RKO (cell line): ENCODE measurements at regions not wholly inside any gene's neighbourhood (a gene's known extent, or its start where the extent isn't known, plus 50 kb on each side); places are given as distances from the start of the nearest gene placed in this dataset.
"Not testable (repeated sequence)": the region's sequence is repeated elsewhere in the genome, so short reads cannot be mapped to it uniquely, and the experiment has no call there.

Experiments
- DNase-seq: peaks from one replicate; pipeline ENCODE4 v3.0.0-alpha.2; 2016; ENCODE audit warnings: low spot score

GRCh38 chr3:153614140-153614539, 452.1 kb downstream of the RAP2B start:
- no peak for DNase-seq

- DNase-seq = no peak
Observed at GRCh38 chr3:153614563-153614962, 452.5 kb downstream of the RAP2B start.

GRCh38 chr3:153615863-153616262, 453.8 kb downstream of the RAP2B start:
- DNase-seq = no peak

GRCh38 chr3:153617463-153617862, 455.4 kb downstream of the RAP2B start:
- no peak for DNase-seq

DNA sequence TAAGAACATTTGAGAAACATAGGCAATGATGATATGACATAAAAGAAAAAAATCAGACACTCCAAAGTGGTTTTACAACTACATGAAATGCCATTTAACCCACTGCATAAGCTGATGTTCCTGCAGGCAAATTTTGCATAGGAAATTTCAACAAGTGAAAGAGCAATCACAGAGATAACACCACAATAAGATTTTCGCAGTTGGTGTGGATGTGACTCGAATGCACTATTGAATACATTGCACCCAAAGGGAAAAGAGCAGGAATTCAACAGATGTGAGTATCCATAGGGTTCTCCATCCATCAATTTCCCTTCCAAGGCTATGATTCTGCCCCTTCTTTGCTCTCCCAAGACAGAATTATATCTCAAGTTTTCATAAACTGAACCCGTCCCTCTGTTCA, 456.1 kb downstream of the RAP2B start:
- DNase-seq = no peak

- DNase-seq = no peak
Observed at GRCh38 chr3:153619268-153619667, 457.2 kb downstream of the RAP2B start.

DNA sequence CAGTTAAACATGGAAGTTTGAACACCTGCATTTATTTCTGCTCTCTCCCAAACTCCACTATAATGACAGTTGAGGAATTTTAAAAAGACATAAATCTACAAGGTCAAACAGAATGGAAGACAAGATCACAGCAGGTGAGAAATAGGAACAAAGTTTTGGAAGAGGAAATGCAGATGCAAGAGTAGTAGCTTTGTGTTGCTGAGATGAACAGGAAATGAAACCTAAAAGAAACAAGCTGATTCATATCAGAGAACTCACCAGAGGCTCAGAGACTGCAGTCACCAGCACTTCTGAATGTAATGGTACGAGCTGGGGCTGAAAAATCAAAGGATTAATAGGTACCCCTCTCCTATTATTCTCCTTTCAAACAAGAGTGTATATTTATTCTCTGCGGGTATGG, 459.9 kb downstream of the RAP2B start:
- DNase-seq = peak; percentile 1

GRCh38 chr3:153623834-153624233, 461.8 kb downstream of the RAP2B start:
- DNase-seq = no peak

DNA sequence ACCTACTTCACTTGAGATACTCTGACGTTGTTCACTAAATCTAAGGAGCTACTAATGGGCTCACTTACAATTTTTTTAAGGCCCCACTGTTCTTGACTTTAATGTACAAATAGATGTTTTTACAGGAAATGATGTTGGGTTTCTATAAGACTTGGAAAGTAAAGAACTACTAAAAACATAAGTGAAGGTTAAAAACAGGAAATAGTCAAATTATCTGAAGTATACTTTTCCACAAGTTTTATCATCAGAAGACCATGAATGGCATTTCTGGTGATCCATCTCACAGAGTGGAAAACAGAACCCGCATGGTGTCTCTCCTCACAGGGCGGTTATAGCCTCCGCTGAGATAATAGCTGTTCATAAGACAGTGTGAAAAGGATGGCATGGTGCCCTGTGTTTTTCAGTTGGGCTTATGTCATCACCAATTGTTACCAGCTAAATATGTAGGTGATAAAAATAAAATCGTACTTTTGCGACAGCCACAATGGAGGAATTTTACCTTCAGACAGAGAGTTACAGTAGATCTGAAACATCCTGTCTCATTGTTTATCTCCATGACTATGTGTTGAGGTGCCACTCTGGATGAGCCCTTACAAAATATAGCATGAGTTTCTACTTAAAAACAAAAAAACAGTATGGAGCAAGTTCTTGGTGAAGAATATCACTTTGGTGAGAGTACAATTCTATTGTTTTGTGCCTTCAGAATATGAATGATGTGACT, 462.4 kb downstream of the RAP2B start:
- DNase-seq = no peak

DNA sequence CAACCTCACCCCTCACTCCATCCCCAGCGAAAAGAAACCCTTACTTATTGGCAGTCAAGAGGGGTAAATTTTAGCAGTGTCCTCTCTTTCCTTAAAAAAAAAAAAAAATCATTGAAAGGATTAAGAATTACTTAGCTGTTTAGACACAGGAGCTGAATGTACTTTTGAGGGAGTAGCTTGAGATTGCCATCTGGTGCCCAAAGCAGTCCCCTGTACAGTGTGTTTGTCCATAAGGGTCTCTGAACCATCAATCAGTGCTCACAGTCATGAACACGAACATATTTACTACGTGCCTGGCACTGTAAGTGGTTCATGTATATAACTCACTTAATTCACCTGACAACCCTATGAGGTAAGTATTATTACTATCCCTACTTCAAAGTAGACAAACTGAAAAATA, 463.5 kb downstream of the RAP2B start:
- no peak for DNase-seq

GRCh38 chr3:153626158-153626557, 464.1 kb downstream of the RAP2B start:
- no peak for DNase-seq

- DNase-seq = no peak
Observed at GRCh38 chr3:153628591-153628990, 466.6 kb downstream of the RAP2B start.

DNA sequence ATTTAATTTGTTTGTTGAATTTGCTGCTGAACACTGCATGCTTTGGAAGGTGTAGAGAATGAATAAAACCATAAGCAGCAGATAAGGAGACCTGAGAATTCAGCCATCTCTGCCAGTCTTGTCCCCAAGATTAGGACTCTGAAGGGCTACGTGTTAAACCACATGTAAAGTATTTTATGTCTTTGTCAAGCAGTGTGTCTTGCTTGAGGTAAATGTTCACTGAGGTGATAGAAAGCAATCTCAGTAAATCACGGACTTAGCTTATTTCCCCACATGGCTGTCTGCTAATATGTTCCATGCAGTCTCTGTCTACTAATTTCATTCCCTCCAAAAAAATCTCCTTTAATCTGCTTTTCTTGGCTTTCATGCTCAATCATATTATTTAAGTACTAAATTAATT, 467.1 kb downstream of the RAP2B start:
- no peak for DNase-seq

- no peak for DNase-seq
Observed at GRCh38 chr3:153631102-153631501, 469.1 kb downstream of the RAP2B start.

DNA sequence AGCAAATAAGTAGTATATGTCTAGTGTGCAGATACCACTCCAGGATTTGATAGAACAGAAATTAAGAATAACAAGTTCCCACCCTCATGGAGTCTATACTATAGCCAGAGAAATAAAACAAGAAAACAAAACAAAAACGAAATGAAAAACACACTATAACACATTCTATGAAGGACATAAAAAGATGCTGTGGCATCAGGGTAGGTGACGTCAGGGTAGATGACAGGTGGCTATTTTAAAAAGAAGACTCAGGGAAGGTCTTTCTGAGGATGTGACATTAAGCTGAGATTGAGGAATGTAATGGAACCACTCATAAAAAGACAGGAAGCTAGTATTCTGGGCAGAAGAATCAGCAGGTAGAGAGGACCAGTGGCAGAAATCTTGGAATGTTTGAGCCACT, 469.6 kb downstream of the RAP2B start:
- no peak for DNase-seq

GRCh38 chr3:153633407-153633806, 471.4 kb downstream of the RAP2B start:
- no peak for DNase-seq

DNA sequence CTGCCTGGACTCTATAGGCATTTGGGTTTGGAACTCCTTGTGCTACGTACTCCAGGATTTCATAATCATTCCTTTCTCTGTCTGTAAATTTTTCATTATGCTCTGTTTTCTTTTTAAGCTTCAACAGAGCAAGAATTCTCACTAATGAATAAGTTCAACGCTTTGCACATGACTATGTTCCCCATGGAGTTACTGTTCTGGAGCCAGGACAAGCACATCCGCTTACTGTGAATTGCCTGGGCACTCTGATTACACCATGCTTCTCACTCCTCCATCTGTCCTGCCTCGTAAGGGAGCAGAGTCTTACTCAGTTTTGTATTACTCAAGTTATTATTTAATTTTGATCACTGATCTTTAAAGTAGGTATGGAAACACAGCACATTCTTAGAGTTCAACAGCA, 472.7 kb downstream of the RAP2B start:
- DNase-seq = no peak

DNA sequence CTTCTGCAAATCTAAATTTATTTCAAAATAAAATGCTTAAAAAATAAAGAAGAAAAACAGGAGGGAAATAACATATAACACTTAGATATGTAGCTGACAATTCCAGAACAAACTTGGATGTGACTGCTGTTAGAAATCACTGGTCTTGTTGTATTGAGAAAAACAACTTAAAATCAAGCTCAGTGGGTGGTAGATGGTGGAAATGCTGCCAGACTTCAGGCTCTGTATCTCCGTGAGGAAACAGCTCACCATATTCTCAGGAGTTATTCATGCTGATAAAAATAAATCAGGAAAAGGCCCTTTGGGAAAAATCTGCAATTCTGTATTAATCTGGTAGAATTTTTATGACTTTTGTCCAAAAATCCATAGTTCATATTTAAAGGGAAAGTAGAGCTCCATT, 477.6 kb downstream of the RAP2B start:
- DNase-seq = no peak

GRCh38 chr3:153640689-153641665, 479.0 kb downstream of the RAP2B start:
- DNase-seq = no peak

DNA sequence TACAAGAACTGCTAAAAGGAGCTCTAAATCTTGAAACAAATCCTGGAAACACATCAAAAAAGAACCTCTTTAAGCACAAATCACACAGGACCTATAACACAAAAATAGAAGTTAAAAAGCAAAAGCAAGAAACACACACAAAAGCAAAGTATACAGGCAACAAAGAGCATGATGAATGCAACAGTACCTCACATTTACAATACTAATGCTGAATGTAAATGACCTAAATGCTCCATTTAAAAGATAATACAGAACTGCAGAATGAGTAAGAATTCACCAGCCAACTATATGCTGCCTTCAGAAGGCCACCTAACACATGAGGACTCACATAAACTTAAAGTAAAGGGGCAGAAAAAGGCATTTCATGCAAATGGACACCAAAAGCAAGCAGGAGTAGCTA, 478.6 kb upstream of the ARHGEF26 start:
- DNase-seq = not testable (repeated sequence)

GRCh38 chr3:153643471-153643870, 477.7 kb upstream of the ARHGEF26 start:
- not testable (repeated sequence) for DNase-seq

GRCh38 chr3:153649286-153649839, 471.8 kb upstream of the ARHGEF26 start:
- no peak for DNase-seq

DNA sequence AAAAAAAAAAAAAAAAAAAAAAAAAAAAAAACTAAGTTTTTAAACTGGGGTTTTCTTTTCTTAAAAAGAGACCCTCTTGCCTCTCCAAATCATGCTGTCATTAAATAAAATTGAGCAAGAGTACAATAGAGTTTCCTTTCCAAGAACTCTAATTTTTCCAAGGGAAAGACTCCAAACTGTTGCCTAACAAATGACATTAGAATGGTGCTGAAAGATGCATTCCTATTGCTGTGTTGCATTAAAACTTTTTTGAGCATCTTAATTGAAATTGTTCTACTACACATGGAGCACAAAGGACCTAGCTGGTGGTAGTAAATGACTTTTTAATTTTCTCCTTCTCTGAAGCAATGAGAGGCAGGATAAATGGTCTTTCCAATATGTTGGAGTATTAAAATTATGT, 469.1 kb upstream of the ARHGEF26 start:
- DNase-seq = no peak
